ENCODE measurements at regions not wholly inside any gene's neighbourhood (a gene's known extent, or its start where the extent isn't known, plus 50 kb on each side); places are given as distances from the start of the nearest gene placed in this dataset.

GRCh38 chr15:31954374-31955172, 75.7 kb upstream of the CHRNA7 start:
- TF ChIP-seq, protein P1, sequence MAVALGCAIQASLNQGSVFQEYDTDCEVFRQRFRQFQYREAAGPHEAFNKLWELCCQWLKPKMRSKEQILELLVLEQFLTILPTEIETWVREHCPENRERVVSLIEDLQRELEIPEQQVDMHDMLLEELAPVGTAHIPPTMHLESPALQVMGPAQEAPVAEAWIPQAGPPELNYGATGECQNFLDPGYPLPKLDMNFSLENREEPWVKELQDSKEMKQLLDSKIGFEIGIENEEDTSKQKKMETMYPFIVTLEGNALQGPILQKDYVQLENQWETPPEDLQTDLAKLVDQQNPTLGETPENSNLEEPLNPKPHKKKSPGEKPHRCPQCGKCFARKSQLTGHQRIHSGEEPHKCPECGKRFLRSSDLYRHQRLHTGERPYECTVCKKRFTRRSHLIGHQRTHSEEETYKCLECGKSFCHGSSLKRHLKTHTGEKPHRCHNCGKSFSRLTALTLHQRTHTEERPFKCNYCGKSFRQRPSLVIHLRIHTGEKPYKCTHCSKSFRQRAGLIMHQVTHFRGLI (tag by site-specific recombination; IDR thresholded peaks at IDR 0.05): no peak
- TF ChIP-seq ZNF664 (tag by site-specific recombination; IDR thresholded peaks at IDR 0.05) (no peak), CTCF (tag by site-specific recombination; IDR thresholded peaks at IDR 0.05) (no peak), ZFP37 (tag by site-specific recombination; IDR thresholded peaks at IDR 0.05) (no peak), ZNF76 (tag by site-specific recombination; IDR thresholded peaks at IDR 0.05; ENCODE audit: borderline replicate concordance, low read depth) (no peak), ZNF274 (IDR thresholded peaks at IDR 0.05; ENCODE audit: low read length) (no peak), ZNF274 (tag by site-specific recombination; IDR thresholded peaks at IDR 0.05; ENCODE audit: borderline replicate concordance) (no peak)

Measured in HEK293 (cell line).